CD14-positive monocyte (primary cell): ENCODE measurements at regions not wholly inside any gene's neighbourhood (a gene's known extent, or its start where the extent isn't known, plus 50 kb on each side); places are given as distances from the start of the nearest gene placed in this dataset.
A peak's percentile ranks its signal among the peaks of the same experiment; 100 is the strongest.

Experiments used
- DNase-seq, 3 donors: peaks; one replicate each; pipeline ENCODE4 v3.0.0-alpha.2; 2011 to 2022
- H2AFZ ChIP-seq: 2 replicates; pipeline ENCODE4 v1.6.0; 2012; ENCODE audit warnings: mild to moderate bottlenecking, low read depth, low read length, inconsistent platforms; ENCODE audit not compliant: insufficient read depth, poor library complexity, severe bottlenecking
- H3K27ac ChIP-seq, 2 donors: 1 replicate in 1 of 2; 2 replicates in 1 of 2; pipeline ENCODE4 v1.5.1; 2012 to 2013; ENCODE audit warnings: low read length in 2 of 2, control low read depth in 1 of 2, inconsistent platforms in 1 of 2, low read depth in 1 of 2, mild to moderate bottlenecking in 1 of 2
- H3K27me3 ChIP-seq, 2 donors: one replicate each; pipeline versions ENCODE4 v1.6.0 to v1.6.1; 2011 to 2013; ENCODE audit warnings: low read length in 2 of 2; ENCODE audit not compliant: control insufficient read depth in 2 of 2, insufficient read depth in 2 of 2
- H3K36me3 ChIP-seq, 2 donors: replicated peaks in 1 of 2; 1 replicate in 1 of 2; 2 replicates in 1 of 2; pipeline versions ENCODE4 v1.5.1 to v1.6.1; 2012 to 2013; ENCODE audit warnings: low read length in 2 of 2, control low read depth in 1 of 2, inconsistent platforms in 1 of 2, mild to moderate bottlenecking in 1 of 2; ENCODE audit not compliant: insufficient read depth in 2 of 2, control insufficient read depth in 1 of 2
- H3K4me1 ChIP-seq, 2 donors: 1 replicate in 1 of 2; 2 replicates in 1 of 2; pipeline versions ENCODE4 v1.5.1 to v1.6.1; 2012 to 2013; ENCODE audit warnings: low read length in 2 of 2, control low read depth in 1 of 2, inconsistent platforms in 1 of 2, mild to moderate bottlenecking in 1 of 2, moderate library complexity in 1 of 2; ENCODE audit not compliant: insufficient read depth in 2 of 2, control insufficient read depth in 1 of 2
- H3K4me2 ChIP-seq: replicated peaks from 2 replicates; pipeline ENCODE3; 2012; ENCODE audit warnings: low read length, moderate library complexity, mild to moderate bottlenecking; ENCODE audit not compliant: poor library complexity, severe bottlenecking; ENCODE audit errors: extremely low read depth
- H3K4me3 ChIP-seq, 3 experiments: fragments of 200-600 bp in 1 of 3; sonication (generic) in 1 of 3; replicated peaks in 1 of 3; 1 replicate in 2 of 3; 2 replicates in 1 of 3; pipeline ENCODE4 v1.5.1; 2011 to 2013; ENCODE audit warnings: low read length in 3 of 3, mild to moderate bottlenecking in 3 of 3, control low read depth in 2 of 3, low read depth in 2 of 3, inconsistent platforms in 1 of 3, moderate library complexity in 1 of 3
- H3K79me2 ChIP-seq: 2 replicates; pipeline ENCODE4 v1.6.0; 2012; ENCODE audit warnings: mild to moderate bottlenecking, control low read depth, inconsistent platforms, low read length, moderate library complexity; ENCODE audit not compliant: insufficient read depth
- H3K9ac ChIP-seq: 2 replicates; pipeline ENCODE4 v1.6.0; 2017; ENCODE audit warnings: low read length, mild to moderate bottlenecking; ENCODE audit not compliant: insufficient read depth, poor library complexity, severe bottlenecking
- H3K9me3 ChIP-seq, 2 donors: replicated peaks in 1 of 2; 1 replicate in 1 of 2; 2 replicates in 1 of 2; pipeline versions ENCODE4 v1.5.1 to v1.6.1; 2012 to 2013; ENCODE audit warnings: low read length in 2 of 2, control low read depth in 1 of 2; ENCODE audit not compliant: control insufficient read depth in 1 of 2, insufficient read depth in 1 of 2
- H4K20me1 ChIP-seq: 2 replicates; pipeline ENCODE4 v1.6.0; 2012; ENCODE audit warnings: mild to moderate bottlenecking, low read length, control low read depth, moderate library complexity; ENCODE audit not compliant: insufficient read depth
- H3K27ac Mint-ChIP-seq, 7 donors: one replicate each; pipeline ENCODE4 v1.8.0; 2020; ENCODE audit warnings: mild to moderate bottlenecking in 7 of 7, mixed read lengths in 7 of 7, moderate library complexity in 6 of 7, inconsistent platforms in 2 of 7
- H3K27me3 Mint-ChIP-seq, 3 donors: one replicate each; pipeline ENCODE4 v1.8.0; 2021 to 2022; ENCODE audit warnings: low read depth in 3 of 3, mild to moderate bottlenecking in 3 of 3, mixed read lengths in 3 of 3, moderate library complexity in 3 of 3, inconsistent platforms in 1 of 3
- H3K36me3 Mint-ChIP-seq, 2 donors: one replicate each; pipeline ENCODE4 v1.8.0; 2020; ENCODE audit warnings: mixed read lengths in 2 of 2, inconsistent platforms in 1 of 2, mild to moderate bottlenecking in 1 of 2
- H3K4me1 Mint-ChIP-seq: one replicate; pipeline ENCODE4 v1.8.0; 2020; ENCODE audit warnings: mild to moderate bottlenecking, mixed read lengths
- H3K4me3 Mint-ChIP-seq, 2 donors: one replicate each; pipeline ENCODE4 v1.8.0; 2020; ENCODE audit warnings: mild to moderate bottlenecking in 2 of 2, mixed read lengths in 2 of 2, moderate library complexity in 1 of 2
- H3K9me3 Mint-ChIP-seq, 7 donors: one replicate each; pipeline ENCODE4 v1.8.0; 2020 to 2022; ENCODE audit warnings: mixed read lengths in 7 of 7, mild to moderate bottlenecking in 6 of 7, moderate library complexity in 6 of 7, inconsistent platforms in 2 of 7
- CTCF ChIP-seq: fragments of 200-600 bp; IDR thresholded peaks from one replicate; pipeline ENCODE4 v1.8.0; 2022; ENCODE audit warnings: antibody characterized with exemption, mild to moderate bottlenecking
- WGBS: methylation state at CpG from one replicate; pipeline ENCODE4 v1.1.5; 2013; ENCODE audit warnings: missing lambda C conversion rate; ENCODE audit not compliant: insufficient coverage; 5-methylcytosine and 5-hydroxymethylcytosine counted together
- intact Hi-C, 2 donors: fragments of 100-400 bp; cut with micrococcal nuclease; formaldehyde crosslinking; loops; one replicate each; pipeline versions ENCODE4 v1.15.0 to v1.15.1; 2023

DNA sequence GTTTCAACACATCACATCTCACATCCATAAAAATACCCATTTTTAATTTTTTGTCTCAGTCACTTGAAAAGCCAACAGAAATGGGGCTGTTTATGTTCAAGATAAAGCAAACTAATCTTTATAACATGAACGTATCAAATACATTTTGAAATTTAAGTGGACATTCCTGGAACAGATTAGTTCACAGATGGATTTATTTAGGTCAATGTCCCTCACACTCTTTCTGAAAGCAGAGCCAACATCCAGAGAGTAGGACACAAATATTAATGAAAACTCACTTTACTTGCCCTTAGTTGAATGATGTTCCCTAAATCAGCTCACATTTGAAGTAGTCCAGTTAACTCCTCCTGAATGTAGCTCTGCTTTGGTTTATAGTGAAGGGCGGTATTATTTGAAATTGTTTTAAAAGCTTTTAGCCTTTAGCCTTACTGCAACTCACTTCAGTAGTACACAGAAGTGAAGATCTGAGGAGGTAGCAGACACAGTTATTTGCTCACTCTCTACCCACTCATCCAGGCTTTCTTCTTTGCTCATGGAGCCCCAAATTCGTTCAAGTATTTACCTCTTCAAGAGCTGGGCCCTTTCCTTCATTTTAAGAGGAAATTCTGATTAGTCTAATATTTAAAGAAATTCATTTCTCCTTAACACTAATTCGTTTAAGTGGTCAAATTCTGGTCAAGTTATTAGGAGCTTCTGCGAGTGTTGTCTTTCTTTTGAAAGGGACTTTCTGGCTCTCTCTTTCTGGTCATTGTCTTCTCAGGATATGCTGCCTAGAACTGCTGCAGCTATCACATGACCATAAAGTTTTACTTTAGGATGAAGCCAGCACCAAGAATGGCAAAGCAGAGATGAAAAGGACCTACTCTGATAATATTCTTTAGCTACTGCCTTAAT lies 180.6 kb upstream of the AGR3 start:
- no peak overlapping the region for H3K4me3 Mint-ChIP-seq
- intact Hi-C loops, result loop anchor here (10.0 kb wide), 4 partner anchors 62 to 172 kb away; no protein-coding TSS in a partner anchor
- peak overlapping the region; percentile 3 for H2AFZ ChIP-seq
- no peak overlapping the region for H3K27ac Mint-ChIP-seq
- TF ChIP-seq CTCF, result no peak
- peaks cover 34 to 43% of the 10 kb centered on the region in 2 donors for H3K4me1 ChIP-seq
- H3K9me3 Mint-ChIP-seq, result peaks cover 0 to 8% (median 3%) of the 10 kb centered on the region in 7 donors
- no peaks in the 10 kb centered on the region for H3K36me3 ChIP-seq
- no peak overlapping the region for H3K4me3 ChIP-seq
- H3K27me3 ChIP-seq, result no peaks in the 10 kb centered on the region
- DNase-seq, result no peak
- H4K20me1 ChIP-seq, result no peaks in the 10 kb centered on the region
- WGBS, result no CpG with 5 or more reads among the region's 5 CpGs
- H3K4me1 Mint-ChIP-seq, result peaks cover 37% of the 10 kb centered on the region
- H3K9me3 ChIP-seq, result peaks cover 0 to 5% of the 10 kb centered on the region in 2 donors
- H3K79me2 ChIP-seq, result no peaks in the 10 kb centered on the region
- no peaks in the 10 kb centered on the region for H3K27me3 Mint-ChIP-seq
- no peak overlapping the region for H3K9ac ChIP-seq
- H3K36me3 Mint-ChIP-seq, result peaks cover 0 to 1% of the 10 kb centered on the region in 2 donors
- no peak overlapping the region for H3K4me2 ChIP-seq
- H3K27ac ChIP-seq, result no peak overlapping the region

- Histone ChIP-seq H3K79me2 (no peaks in the 10 kb centered on the region), H2AFZ (peak overlapping the region; percentile 3), H3K36me3 (no peaks in the 10 kb centered on the region), H3K27me3 (no peaks in the 10 kb centered on the region), H3K4me3 (no peak overlapping the region), H4K20me1 (no peaks in the 10 kb centered on the region), H3K9ac (no peak overlapping the region), H3K27ac (no peak overlapping the region), H3K4me1 (peaks cover 31 to 37% of the 10 kb centered on the region in 2 donors), H3K4me2 (no peak overlapping the region), H3K9me3 (peaks cover 0 to 5% of the 10 kb centered on the region in 2 donors)
- H3K4me1 Mint-ChIP-seq, result peaks cover 34% of the 10 kb centered on the region
- H3K27ac Mint-ChIP-seq, result no peak overlapping the region
- no peaks in the 10 kb centered on the region for H3K27me3 Mint-ChIP-seq
- no peak overlapping the region for H3K4me3 Mint-ChIP-seq
- peak; percentile 19 for TF ChIP-seq CTCF
- H3K36me3 Mint-ChIP-seq, result peaks cover 0 to 1% of the 10 kb centered on the region in 2 donors
- intact Hi-C loops, result loop anchor here (10.0 kb wide), 4 partner anchors 62 to 172 kb away; no protein-coding TSS in a partner anchor
- DNase-seq, result no peak
- peaks cover 0 to 8% (median 3%) of the 10 kb centered on the region in 7 donors for H3K9me3 Mint-ChIP-seq
Measured at GRCh38 chr7:17063045-17063383, 181.2 kb upstream of the AGR3 start.
